ENCODE measurements at regions not wholly inside any gene's neighbourhood (a gene's known extent, or its start where the extent isn't known, plus 50 kb on each side); places are given as distances from the start of the nearest gene placed in this dataset.

- DNase-seq = no peak
- Histone ChIP-seq H3K27ac (no peak overlapping the region), H3K27me3 (no peaks in the 10 kb centered on the region), H3K4me3 (no peak overlapping the region), H3K36me3 (no peaks in the 10 kb centered on the region), H3K9me3 (peaks cover 3% of the 10 kb centered on the region), H3K4me1 (no peaks in the 10 kb centered on the region)
- TF ChIP-seq CTCF (IDR thresholded peaks at IDR 0.05) = no peak
- intact Hi-C loops (cut with DNase I) = no loop called here
- ATAC-seq = no peak
These were observed 1033.4 kb downstream of the SORCS3 start for GRCh38 chr10:105674448-105674847.

GRCh38 chr10:105658696-105659095 lies 1017.6 kb downstream of the SORCS3 start:
- Histone ChIP-seq H3K27me3 (no peaks in the 10 kb centered on the region), H3K4me1 (no peaks in the 10 kb centered on the region), H3K4me3 (no peak overlapping the region), H3K9me3 (no peaks in the 10 kb centered on the region), H3K27ac (no peak overlapping the region), H3K36me3 (no peaks in the 10 kb centered on the region)
- DNase-seq (no peak), ATAC-seq (no peak)
- TF ChIP-seq CTCF (IDR thresholded peaks at IDR 0.05) = no peak
- intact Hi-C loops (cut with DNase I) = no loop called here

GRCh38 chr10:105656856-105657255 lies 1015.8 kb downstream of the SORCS3 start:
- TF ChIP-seq CTCF (IDR thresholded peaks at IDR 0.05) = no peak
- ATAC-seq (no peak), DNase-seq (no peak)
- intact Hi-C loops (cut with DNase I) = no loop called here
- H3K36me3 ChIP-seq = no peaks in the 10 kb centered on the region
- no peaks in the 10 kb centered on the region for H3K27me3 ChIP-seq
- no peak overlapping the region for H3K4me3 ChIP-seq
- no peaks in the 10 kb centered on the region for H3K4me1 ChIP-seq
- no peak overlapping the region for H3K27ac ChIP-seq
- H3K9me3 ChIP-seq = no peaks in the 10 kb centered on the region

GRCh38 chr10:105650306-105650705 lies 1009.2 kb downstream of the SORCS3 start:
- Histone ChIP-seq H3K4me3 (no peak overlapping the region), H3K36me3 (no peaks in the 10 kb centered on the region), H3K9me3 (no peaks in the 10 kb centered on the region), H3K27me3 (no peaks in the 10 kb centered on the region), H3K4me1 (no peaks in the 10 kb centered on the region), H3K27ac (no peak overlapping the region)
- no peak for ATAC-seq
- intact Hi-C loops (cut with DNase I) = no loop called here
- TF ChIP-seq CTCF (IDR thresholded peaks at IDR 0.05) = no peak
- no peak for DNase-seq

- Histone ChIP-seq H3K36me3 (no peaks in the 10 kb centered on the region), H3K27me3 (no peaks in the 10 kb centered on the region), H3K4me1 (no peaks in the 10 kb centered on the region), H3K27ac (no peak overlapping the region), H3K9me3 (no peaks in the 10 kb centered on the region), H3K4me3 (no peak overlapping the region)
- no peak for TF ChIP-seq CTCF (IDR thresholded peaks at IDR 0.05)
- ATAC-seq (no peak), DNase-seq (no peak)
- intact Hi-C loops (cut with DNase I) = no loop called here
These were observed 1006.3 kb downstream of the SORCS3 start for GRCh38 chr10:105647354-105647753.

- no peaks in the 10 kb centered on the region for H3K27me3 ChIP-seq
- no peak for TF ChIP-seq CTCF (IDR thresholded peaks at IDR 0.05)
- no peak overlapping the region for H3K4me3 ChIP-seq
- intact Hi-C loops (cut with DNase I) = no loop called here
- H3K36me3 ChIP-seq = no peaks in the 10 kb centered on the region
- ATAC-seq (no peak), DNase-seq (no peak)
- H3K4me1 ChIP-seq = no peaks in the 10 kb centered on the region
- no peak overlapping the region for H3K27ac ChIP-seq
- no peaks in the 10 kb centered on the region for H3K9me3 ChIP-seq
These were observed 1003.9 kb downstream of the SORCS3 start for GRCh38 chr10:105644978-105645377.
